ENCODE measurements at regions not wholly inside any gene's neighbourhood (a gene's known extent, or its start where the extent isn't known, plus 50 kb on each side); places are given as distances from the start of the nearest gene placed in this dataset.

DNA sequence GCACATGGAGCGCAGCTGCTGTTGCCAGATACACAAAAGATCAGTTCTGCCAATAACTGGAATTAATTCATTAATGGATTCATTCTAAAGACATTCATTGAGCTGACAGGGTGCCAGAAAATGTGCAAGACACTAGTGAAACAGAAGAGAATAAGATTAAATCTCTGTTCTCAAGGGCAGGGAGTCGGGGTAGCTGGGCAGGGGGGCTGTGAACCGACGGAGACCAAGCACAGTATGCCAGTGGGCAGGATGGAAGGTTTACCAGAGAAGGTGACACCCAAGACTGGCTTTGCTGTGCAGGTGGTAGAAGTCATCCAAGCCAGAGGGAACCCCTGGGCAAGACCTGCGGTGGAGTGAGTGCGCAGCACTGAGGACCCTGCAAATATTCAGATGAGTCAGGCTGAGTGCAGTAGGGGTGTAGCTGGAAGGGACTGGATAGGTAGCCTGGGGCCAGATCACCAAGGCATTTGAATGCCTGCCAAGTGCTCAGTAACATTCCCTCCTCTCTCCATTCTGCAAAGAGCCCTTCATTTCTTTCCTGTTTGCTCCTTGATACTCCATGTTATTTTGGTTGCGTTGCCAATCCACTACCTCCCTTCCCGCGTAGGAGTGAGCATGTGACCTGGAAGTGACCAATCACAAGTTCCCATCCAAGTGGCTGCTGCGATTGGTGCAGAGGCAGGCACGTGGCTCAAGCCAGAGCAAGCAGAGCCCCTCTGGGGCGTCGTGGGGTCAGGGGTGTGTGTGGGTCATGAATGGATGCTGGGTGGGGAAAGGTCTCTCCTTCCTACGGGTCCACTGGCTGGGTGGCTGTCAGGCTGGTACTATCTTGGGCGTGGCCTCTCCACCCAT lies 413.1 kb downstream of the PTPRU start:
- DNase-seq (ENCODE audit: low read depth in 2 of 2): no peak

GRCh38 chr1:29648798-29649188 lies 412.5 kb downstream of the PTPRU start:
- no peak for DNase-seq (ENCODE audit: low read depth in 2 of 2)

GRCh38 chr1:29648026-29648425 lies 411.7 kb downstream of the PTPRU start:
- DNase-seq (ENCODE audit: low read depth in 2 of 2): no peak

DNA sequence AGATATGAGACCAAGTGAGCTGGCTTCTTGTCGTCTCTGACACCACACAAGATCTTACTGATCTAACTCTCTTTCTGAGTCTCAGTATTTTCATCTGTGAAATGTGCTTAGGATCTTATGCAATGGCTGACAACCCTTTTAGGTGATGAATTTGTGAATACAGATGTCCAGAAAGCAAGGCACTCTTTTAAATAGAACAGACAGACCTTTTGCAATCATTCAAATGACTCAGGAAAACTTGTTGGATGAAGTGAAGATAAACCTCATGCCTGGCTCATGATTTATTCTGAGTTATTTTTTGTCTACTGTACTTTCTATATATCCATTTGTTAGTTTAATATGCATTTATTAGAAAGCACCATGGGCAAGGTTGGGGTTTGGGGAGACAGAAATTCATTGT lies 411.3 kb downstream of the PTPRU start:
- DNase-seq (ENCODE audit: low read depth in 2 of 2): no peak

DNA sequence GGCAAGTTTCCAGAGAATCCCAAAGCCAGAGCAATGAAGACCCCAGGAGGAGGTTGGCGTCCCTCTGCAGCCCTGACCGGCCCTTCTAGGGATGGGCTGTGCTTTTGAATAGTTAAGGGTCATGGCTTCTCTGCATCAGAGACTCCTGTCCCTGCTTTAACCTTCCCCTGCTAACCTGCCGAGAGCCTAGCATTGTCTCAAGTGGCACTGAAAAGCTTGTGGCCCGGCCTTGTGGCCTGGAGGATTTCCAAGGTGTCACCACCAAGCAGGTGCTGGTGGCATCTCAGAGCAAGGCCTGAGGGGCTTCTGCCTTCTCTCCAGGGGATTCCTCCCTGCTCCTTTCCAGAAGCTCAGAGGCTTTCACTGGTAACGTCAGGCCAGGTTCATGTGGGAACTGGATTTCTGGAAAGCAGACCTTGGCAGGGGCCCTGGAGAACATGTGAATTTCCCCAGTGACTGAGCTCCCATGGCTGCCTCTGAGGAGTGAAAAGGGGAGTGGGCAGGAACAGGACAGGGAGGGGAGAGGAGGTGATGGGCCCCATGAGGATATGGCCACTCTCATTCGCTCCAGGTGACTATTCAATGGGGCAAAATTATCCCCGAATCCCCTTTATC lies 409.9 kb downstream of the PTPRU start:
- no peak for DNase-seq (ENCODE audit: low read depth in 2 of 2)

DNA sequence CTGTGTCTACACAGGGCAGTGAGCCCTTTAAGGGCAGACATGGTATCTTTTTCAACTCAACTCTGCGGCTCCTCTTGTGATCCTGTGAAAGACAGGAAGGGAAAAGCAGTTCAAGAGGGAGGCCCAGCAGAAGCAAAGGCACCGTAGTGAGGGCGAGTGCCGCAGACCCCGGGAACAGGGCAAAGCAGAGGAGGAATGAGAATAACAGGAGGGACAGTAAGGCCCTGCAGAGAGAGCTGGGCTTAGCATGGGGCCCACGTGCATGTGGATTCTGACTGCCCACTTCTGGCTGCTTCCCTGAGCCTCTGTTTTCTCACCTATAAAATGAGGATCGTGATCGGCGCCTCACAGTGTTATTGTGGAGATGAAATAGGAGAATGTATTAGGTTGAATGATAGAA lies 409.3 kb downstream of the PTPRU start:
- no peak for DNase-seq (ENCODE audit: low read depth in 2 of 2)

- no peak for DNase-seq (ENCODE audit: low read depth in 2 of 2)
Observed at GRCh38 chr1:29644812-29645211, 408.5 kb downstream of the PTPRU start.

DNA sequence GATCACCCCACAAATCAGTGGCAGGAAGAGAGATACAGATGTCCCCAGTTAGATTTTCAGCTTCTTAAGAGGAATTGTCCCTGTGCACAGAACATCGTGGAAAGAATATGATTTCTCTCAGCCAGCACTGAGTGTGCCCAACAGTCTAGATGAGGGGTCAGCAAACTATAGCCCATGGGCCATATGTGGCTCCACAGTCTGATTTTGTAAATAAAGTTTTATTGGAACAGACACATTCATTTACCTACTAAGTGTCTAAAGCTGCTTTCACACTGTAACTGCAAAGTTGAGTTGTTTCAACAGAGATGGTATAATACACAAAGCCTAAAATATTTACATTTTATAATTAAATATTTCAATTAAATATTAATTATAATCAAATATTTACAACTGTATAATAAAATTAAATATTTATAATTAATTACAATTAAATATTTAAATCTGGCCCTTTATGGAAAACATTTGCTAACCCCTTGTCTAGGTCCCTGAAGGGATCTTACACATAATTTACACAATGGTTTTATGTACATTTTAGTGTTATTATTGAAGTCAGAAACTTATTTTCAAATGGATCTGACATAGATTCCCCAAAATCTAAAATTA lies 407.6 kb downstream of the PTPRU start:
- DNase-seq (ENCODE audit: low read depth in 2 of 2): no peak

- DNase-seq (ENCODE audit: low read depth in 2 of 2): no peak
Observed at GRCh38 chr1:29643281-29643680, 407.0 kb downstream of the PTPRU start.

GRCh38 chr1:29642519-29642918 lies 406.2 kb downstream of the PTPRU start:
- DNase-seq (ENCODE audit: low read depth in 2 of 2): no peak

- DNase-seq (ENCODE audit: low read depth in 2 of 2): no peak
Observed at GRCh38 chr1:29641921-29642320, 405.6 kb downstream of the PTPRU start.

- no peak for DNase-seq (ENCODE audit: low read depth in 2 of 2)
Observed at GRCh38 chr1:29640428-29640785, 404.1 kb downstream of the PTPRU start.

DNA sequence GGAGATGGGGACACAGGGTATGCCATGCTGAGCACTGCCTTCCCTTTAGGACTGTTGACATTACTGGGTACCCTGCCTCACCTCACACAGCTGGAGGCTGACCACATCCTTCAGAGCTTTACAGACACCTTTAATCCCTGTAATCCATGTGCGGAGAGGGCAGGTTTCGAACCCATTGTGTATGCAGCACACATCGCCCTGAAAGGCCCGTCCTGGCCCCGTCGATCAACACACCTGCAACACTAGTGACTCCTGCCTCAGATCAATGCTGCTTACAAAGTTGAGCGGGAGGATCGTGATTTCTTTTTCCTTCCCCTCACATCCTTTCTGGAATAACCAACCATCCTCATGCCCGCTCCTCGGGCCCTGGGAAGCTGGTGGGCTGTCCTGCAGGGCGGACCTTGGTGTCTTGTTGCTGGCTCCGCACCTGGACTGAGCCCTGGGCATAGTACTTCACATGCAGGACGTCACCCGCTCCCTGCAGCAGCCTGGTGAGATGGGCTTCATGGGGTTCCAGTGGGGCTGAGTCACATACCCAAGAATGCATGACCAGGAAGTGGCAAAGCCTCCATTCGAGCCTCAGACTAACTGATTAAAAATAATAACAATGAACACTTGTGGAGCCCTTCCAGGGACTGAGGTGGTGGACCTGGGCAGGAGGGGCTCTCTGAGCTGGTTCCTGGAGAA lies 403.6 kb downstream of the PTPRU start:
- no peak for DNase-seq (ENCODE audit: low read depth in 2 of 2)

DNA sequence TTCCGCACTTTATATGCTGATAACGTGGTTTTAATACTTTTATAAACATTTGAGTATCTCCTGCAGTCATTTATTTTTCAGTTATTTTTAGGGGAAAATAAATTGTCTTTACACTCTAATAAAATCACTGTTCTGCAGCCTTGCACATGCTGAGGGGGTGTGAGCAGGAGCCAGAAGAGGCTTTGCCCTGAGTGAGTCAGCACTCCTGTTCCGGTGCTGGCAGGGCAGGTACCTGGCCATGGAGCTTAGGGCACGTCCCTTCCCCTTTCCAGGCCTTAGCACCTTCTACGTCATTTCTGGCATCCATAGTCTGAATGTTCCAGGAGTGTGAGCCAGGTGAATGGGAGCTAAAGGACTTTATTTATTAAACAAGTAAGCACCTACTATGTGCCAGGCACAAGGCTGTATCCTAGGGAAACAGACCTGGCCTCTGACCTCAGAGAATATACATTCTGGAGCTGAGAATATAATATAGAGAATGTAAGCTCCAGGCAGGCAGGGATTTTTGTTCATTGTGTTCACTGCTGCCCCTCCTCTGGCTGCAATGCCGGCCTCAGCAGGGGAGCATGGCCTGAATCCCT lies 402.9 kb downstream of the PTPRU start:
- DNase-seq (ENCODE audit: low read depth in 2 of 2): no peak

DNA sequence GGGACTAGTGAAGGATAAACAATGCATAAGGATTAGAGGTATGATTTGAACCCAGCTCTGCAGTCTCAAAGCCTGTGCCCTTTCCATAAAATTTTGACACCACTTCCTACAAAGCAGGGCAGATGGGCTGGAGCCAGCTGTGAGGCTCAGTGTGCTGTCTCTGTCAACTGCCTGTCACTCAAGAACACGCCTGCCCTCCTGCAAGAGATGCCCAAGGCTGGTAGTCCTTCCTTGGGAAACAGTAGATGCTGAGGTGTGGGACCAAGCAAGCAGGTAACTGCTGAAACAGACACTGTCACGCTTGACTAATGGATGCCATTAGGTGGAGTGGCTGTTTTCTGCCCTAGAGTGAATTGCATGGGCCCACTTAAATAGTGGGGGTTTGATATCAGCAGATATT lies 402.0 kb downstream of the PTPRU start:
- DNase-seq (ENCODE audit: low read depth in 2 of 2): no peak

DNA sequence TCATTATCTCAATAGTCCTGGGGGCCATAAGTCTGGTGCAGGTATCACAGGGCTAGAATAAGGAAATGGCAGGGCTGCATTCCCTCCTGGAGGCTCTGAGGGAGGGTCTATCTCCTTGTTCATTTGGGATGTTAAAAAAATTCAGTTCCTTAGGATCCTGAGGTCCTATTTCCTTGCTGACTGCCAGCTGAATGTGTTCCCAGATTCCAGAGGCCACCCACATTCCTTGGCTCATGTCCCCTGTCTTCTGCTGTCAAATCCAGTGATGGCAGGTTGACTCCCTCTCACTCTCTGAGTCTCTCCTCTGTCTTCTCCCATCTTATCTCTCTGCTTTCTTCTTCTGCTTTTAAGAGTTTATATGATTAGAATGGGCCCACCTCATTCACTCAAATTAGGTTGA lies 400.6 kb downstream of the PTPRU start:
- DNase-seq (ENCODE audit: low read depth in 2 of 2): no peak

DNA sequence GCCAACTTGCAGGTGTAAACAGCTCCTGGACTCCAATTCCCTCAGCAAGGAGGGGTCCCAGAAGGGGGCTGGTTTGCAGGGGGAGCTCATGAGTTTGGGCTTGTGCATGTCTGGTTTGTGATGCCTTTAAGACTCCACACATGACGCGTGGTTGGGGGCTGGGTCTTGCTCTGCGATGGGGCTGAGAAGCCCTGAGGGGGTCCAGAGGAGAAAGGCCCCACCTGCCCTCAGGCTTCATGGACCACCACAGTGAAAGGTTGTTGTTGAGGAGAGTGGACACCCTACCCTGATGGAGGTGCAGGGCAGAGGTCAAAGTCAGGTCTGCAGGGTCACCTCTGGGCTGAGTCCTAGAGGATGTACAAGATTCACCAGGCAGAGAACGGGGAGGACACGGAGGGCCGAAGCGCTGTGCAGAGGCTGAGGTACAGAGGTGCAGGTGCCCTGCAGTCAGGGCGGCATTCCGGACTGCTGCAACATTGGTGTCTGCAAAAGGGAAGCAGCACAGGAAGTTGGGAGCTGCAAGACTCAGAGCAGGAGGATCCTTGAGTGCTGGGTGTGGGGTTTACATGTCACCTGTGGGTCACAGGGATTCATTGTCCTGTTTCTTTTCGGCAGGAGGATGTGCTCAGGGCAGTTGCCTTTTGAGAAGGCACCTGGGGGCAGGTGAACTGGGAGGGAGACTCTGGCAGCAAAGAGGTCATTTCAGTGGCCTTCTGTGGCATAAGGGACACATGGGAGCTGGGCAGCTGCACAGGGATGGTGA lies 399.4 kb downstream of the PTPRU start:
- no peak for DNase-seq (ENCODE audit: low read depth in 2 of 2)

- no peak for DNase-seq (ENCODE audit: low read depth in 2 of 2)
Observed at GRCh38 chr1:29634746-29635335, 398.5 kb downstream of the PTPRU start.

- no peak for DNase-seq (ENCODE audit: low read depth in 2 of 2)
Observed at GRCh38 chr1:29634324-29634723, 398.0 kb downstream of the PTPRU start.

- no peak for DNase-seq (ENCODE audit: low read depth in 2 of 2)
Observed at GRCh38 chr1:29633771-29634170, 397.4 kb downstream of the PTPRU start.
